ENCODE measurements at regions not wholly inside any gene's neighbourhood (a gene's known extent, or its start where the extent isn't known, plus 50 kb on each side); places are given as distances from the start of the nearest gene placed in this dataset.

GRCh38 chr6:11322252-11322885 lies 89.9 kb upstream of the NEDD9 start:
- Histone ChIP-seq H3K9me3 (no peaks in the 10 kb centered on the region), H3K27me3 (replicated peaks in 1 of 7) (no peaks in the 10 kb centered on the region), H3K4me3 (peak overlapping the region in 1 of 8 donors; percentile 51), H3K27ac (peak overlapping the region in 5 of 8 donors; percentile 63 to 93 (median 88)), H3K4me1 (peaks cover 0 to 68% (median 42%) of the 10 kb centered on the region in 6 donors), H3K36me3 (peaks cover 0 to 44% (median 3%) of the 10 kb centered on the region in 6 donors)
- intact Hi-C loops (cut with DNase I; ENCODE audit: low total_unique reads), result no loop called here
- 76 to 89% (median 81%) methylated on average over 8 of the region's 8 CpGs for WGBS, 5 donors
- DNase-seq, result no peak
- TF ChIP-seq POLR2A (IDR thresholded peaks at IDR 0.05) (no peak), POLR2AphosphoS5 (IDR thresholded peaks at IDR 0.05) (no peak), CTCF (IDR thresholded peaks at IDR 0.05 in 8 of 11, conservative IDR thresholded peaks at IDR 0.05 in 3 of 11) (no peak)

GRCh38 chr6:11320914-11321597 lies 88.6 kb upstream of the NEDD9 start:
- Histone ChIP-seq H3K9me3 (no peaks in the 10 kb centered on the region), H3K4me1 (peaks cover 0 to 59% (median 37%) of the 10 kb centered on the region in 6 donors), H3K27me3 (replicated peaks in 1 of 7) (no peaks in the 10 kb centered on the region), H3K36me3 (peaks cover 0 to 49% (median 0%) of the 10 kb centered on the region in 6 donors), H3K27ac (no peak overlapping the region), H3K4me3 (no peak overlapping the region)
- intact Hi-C loops (cut with DNase I; ENCODE audit: low total_unique reads), result no loop called here
- TF ChIP-seq POLR2AphosphoS5 (IDR thresholded peaks at IDR 0.05), result no peak
- no peak for TF ChIP-seq CTCF (IDR thresholded peaks at IDR 0.05 in 8 of 11, conservative IDR thresholded peaks at IDR 0.05 in 3 of 11)
- TF ChIP-seq POLR2A (IDR thresholded peaks at IDR 0.05), result no peak
- DNase-seq, result no peak
- 78 to 91% (median 88%) methylated on average over 9 of the region's 9 CpGs for WGBS, 5 donors

GRCh38 chr6:11318835-11319813 lies 86.7 kb upstream of the NEDD9 start:
- no peak for TF ChIP-seq POLR2A (IDR thresholded peaks at IDR 0.05)
- TF ChIP-seq POLR2AphosphoS5 (IDR thresholded peaks at IDR 0.05), result no peak
- no peak for TF ChIP-seq CTCF (IDR thresholded peaks at IDR 0.05 in 8 of 11, conservative IDR thresholded peaks at IDR 0.05 in 3 of 11)
- DNase-seq, result no peak

More at GRCh38 chr6:11318835-11319813, 86.7 kb upstream of the NEDD9 start:
- Histone ChIP-seq H3K27me3 (replicated peaks in 1 of 7) (no peaks in the 10 kb centered on the region), H3K4me1 (peaks cover 0 to 40% (median 19%) of the 10 kb centered on the region in 6 donors), H3K4me3 (no peak overlapping the region), H3K9me3 (no peaks in the 10 kb centered on the region), H3K36me3 (peaks cover 0 to 63% (median 0%) of the 10 kb centered on the region in 6 donors), H3K27ac (peak overlapping the region in 5 of 8 donors; percentile 16 to 68 (median 43))
- WGBS, 5 donors, result 79 to 96% (median 89%) methylated on average over 9 of the region's 9 CpGs
- intact Hi-C loops (cut with DNase I; ENCODE audit: low total_unique reads), result no loop called here
